MCF 10A (cell line): ENCODE measurements at regions not wholly inside any gene's neighbourhood (a gene's known extent, or its start where the extent isn't known, plus 50 kb on each side); places are given as distances from the start of the nearest gene placed in this dataset.

ENCODE experiments used
- BruUV-seq: library from RNA; stranded (reverse); fragments of 400-500 nt; replicated peaks from 2 replicates; lab custom pipeline; 2021; lab: Mats Ljungman, UMichigan
- CTCF ChIA-PET: fragments of 300-600 bp; sonication (Branson Sonifier 250); formaldehyde crosslinking; extraction: SDS; loops from one replicate; lab custom pipeline; 2021; ENCODE audit warnings: antibody characterized with exemption, inconsistent platforms; lab: Yijun Ruan, JAX
- POLR2A ChIA-PET: fragments of 300-600, 350-650 bp; sonication (Branson Sonifier 250); formaldehyde crosslinking; extraction: SDS; loops from one replicate; lab custom pipeline; 2020; ENCODE audit warnings: antibody characterized with exemption, inconsistent platforms; lab: Yijun Ruan, JAX
- DNase-seq: peaks from one replicate; pipeline ENCODE4 v3.0.0-alpha.2; 2018; ENCODE audit not compliant: unreplicated experiment
- H3K27ac Mint-ChIP-seq: one replicate; pipeline ENCODE4 v1.8.0; 2022; ENCODE audit warnings: mild to moderate bottlenecking, low read depth, mixed read lengths; ENCODE audit not compliant: unreplicated experiment
- H3K27me3 Mint-ChIP-seq: one replicate; pipeline ENCODE4 v1.8.0; 2022; ENCODE audit warnings: mixed read lengths; ENCODE audit not compliant: insufficient read depth, unreplicated experiment
- H3K36me3 Mint-ChIP-seq: one replicate; pipeline ENCODE4 v1.8.0; 2022; ENCODE audit warnings: mild to moderate bottlenecking, moderate library complexity, mixed read lengths; ENCODE audit not compliant: insufficient read depth, unreplicated experiment
- H3K4me1 Mint-ChIP-seq: one replicate; pipeline ENCODE4 v1.8.0; 2022; ENCODE audit warnings: mixed read lengths; ENCODE audit not compliant: insufficient read depth, unreplicated experiment
- H3K4me3 Mint-ChIP-seq: one replicate; pipeline ENCODE4 v1.8.0; 2022; ENCODE audit warnings: mild to moderate bottlenecking, moderate library complexity, mixed read lengths; ENCODE audit not compliant: unreplicated experiment
- H3K9me3 Mint-ChIP-seq: one replicate; pipeline ENCODE4 v1.8.0; 2022; ENCODE audit warnings: mixed read lengths; ENCODE audit not compliant: unreplicated experiment
- intact Hi-C: fragments of 100-400 bp; cut with micrococcal nuclease; formaldehyde crosslinking; loops from 2 replicates; pipeline ENCODE4 v1.14.1; 2022
- TF ChIP-seq, protein P1 (sequence below): fragments of 200-600 bp; IDR thresholded peaks from one replicate; pipeline ENCODE4 v1.8.0; 2022; ENCODE audit warnings: antibody characterized with exemption, mild to moderate bottlenecking; ENCODE audit not compliant: unreplicated experiment

DNA sequence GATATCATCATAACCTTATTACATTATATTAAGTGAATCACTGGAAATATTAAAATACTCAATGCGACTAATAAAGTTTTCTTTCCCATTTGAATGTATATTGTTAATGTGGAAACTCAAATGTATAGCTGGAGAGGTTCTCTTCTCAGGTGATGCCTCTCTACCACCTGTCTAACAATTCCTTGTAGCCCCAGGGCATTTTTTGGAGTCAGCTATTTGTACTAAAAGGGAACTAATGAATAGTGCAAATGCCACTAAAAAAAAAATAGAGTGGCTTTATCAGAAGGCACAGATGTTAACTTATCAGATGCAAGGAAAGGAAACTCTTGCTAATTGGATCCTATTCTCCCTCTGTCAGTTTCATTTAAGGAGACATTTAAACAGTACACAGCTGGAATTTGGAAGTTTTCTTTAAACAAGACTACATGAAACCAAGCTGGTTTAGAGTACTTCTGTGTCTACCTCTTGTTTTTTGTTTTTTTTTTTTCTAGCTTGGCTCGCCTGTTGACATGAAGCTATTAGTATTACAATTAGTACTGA is 897.0 kb upstream of the SLC35B3 start:
- no TSS peak for BruUV-seq
- TF ChIP-seq, protein P1, sequence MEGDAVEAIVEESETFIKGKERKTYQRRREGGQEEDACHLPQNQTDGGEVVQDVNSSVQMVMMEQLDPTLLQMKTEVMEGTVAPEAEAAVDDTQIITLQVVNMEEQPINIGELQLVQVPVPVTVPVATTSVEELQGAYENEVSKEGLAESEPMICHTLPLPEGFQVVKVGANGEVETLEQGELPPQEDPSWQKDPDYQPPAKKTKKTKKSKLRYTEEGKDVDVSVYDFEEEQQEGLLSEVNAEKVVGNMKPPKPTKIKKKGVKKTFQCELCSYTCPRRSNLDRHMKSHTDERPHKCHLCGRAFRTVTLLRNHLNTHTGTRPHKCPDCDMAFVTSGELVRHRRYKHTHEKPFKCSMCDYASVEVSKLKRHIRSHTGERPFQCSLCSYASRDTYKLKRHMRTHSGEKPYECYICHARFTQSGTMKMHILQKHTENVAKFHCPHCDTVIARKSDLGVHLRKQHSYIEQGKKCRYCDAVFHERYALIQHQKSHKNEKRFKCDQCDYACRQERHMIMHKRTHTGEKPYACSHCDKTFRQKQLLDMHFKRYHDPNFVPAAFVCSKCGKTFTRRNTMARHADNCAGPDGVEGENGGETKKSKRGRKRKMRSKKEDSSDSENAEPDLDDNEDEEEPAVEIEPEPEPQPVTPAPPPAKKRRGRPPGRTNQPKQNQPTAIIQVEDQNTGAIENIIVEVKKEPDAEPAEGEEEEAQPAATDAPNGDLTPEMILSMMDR: no peak
- Mint-ChIP-seq H3K9me3 (peaks cover 18% of the 10 kb centered on the region), H3K27ac (no peak overlapping the region), H3K27me3 (no peaks in the 10 kb centered on the region), H3K4me1 (no peaks in the 10 kb centered on the region), H3K4me3 (no peak overlapping the region), H3K36me3 (no peaks in the 10 kb centered on the region)
- no peak for DNase-seq
- intact Hi-C loops: no loop called here
- ChIA-PET CTCF (no interaction called here), POLR2A (no interaction called here)

DNA sequence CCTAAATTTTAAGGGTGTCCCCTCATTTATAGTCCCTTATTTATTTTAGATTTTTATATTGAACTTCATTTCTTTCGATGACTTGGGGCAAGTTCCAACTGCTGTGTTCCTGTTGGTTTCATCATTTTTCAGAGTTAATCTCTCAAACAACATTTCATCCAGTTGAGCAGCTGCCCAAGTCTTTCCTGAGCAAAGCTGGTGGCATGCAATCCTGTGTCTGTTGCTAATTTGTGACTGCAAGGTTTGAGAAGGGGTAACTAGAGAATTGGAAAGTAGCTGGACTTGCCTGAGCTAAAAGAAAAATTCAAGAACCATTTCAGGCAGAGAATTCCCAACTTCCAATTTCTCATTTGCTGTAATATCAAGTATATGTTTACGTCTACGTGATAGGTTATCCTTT is 881.5 kb upstream of the SLC35B3 start:
- POLR2A ChIA-PET: no interaction called here
- no peaks in the 10 kb centered on the region for H3K4me1 Mint-ChIP-seq
- H3K27me3 Mint-ChIP-seq: no peaks in the 10 kb centered on the region
- BruUV-seq: no TSS peak
- H3K36me3 Mint-ChIP-seq: no peaks in the 10 kb centered on the region
- CTCF ChIA-PET: interaction anchor here (0.7 kb wide), 1 partner anchor 34 kb away, joined by 3 read pairs; no protein-coding TSS in a partner anchor
- TF ChIP-seq, protein P1: no peak
- no peak overlapping the region for H3K27ac Mint-ChIP-seq
- H3K4me3 Mint-ChIP-seq: no peak overlapping the region
- intact Hi-C loops: no loop called here
- H3K9me3 Mint-ChIP-seq: no peaks in the 10 kb centered on the region
- no peak for DNase-seq

GRCh38 chr6:9315966-9316650 is 880.8 kb upstream of the SLC35B3 start:
- TF ChIP-seq, protein P1: no peak
- no peak overlapping the region for H3K27ac Mint-ChIP-seq
- no TSS peak for BruUV-seq
- no peaks in the 10 kb centered on the region for H3K27me3 Mint-ChIP-seq
- no peaks in the 10 kb centered on the region for H3K9me3 Mint-ChIP-seq
- H3K4me1 Mint-ChIP-seq: no peaks in the 10 kb centered on the region
- no peak overlapping the region for H3K4me3 Mint-ChIP-seq
- intact Hi-C loops: no loop called here
- ChIA-PET CTCF (interaction anchor here (0.6 to 0.7 kb wide), 2 partner anchors 35 to 180 kb away, joined by 3 read pairs; no protein-coding TSS in a partner anchor), POLR2A (no interaction called here)
- no peaks in the 10 kb centered on the region for H3K36me3 Mint-ChIP-seq
- DNase-seq: no peak

DNA sequence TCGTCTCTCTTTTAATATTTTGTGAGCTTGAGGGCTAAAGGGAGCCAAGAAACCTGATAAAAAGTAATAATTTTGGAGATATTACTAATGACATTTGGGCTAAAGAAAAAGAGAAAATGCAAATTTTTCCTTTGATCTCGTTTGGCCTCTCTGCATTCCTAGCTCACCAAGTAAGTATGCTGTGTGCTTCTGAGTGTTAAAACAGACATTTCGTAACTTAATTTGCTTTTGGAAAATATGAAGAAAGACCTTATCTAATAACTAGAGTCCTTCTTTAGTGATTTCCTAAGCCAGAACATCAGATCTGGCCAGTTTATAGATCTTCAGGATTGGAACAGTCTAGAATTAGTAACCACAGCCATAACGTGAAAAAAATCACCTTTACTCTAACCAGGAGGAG is 872.9 kb upstream of the SLC35B3 start:
- no peaks in the 10 kb centered on the region for H3K36me3 Mint-ChIP-seq
- no peak overlapping the region for H3K27ac Mint-ChIP-seq
- H3K4me3 Mint-ChIP-seq: no peak overlapping the region
- BruUV-seq: no TSS peak
- DNase-seq: no peak
- no peaks in the 10 kb centered on the region for H3K9me3 Mint-ChIP-seq
- POLR2A ChIA-PET: no interaction called here
- no peaks in the 10 kb centered on the region for H3K4me1 Mint-ChIP-seq
- H3K27me3 Mint-ChIP-seq: no peaks in the 10 kb centered on the region
- TF ChIP-seq, protein P1: no peak
- CTCF ChIA-PET: no interaction called here
- intact Hi-C loops: no loop called here
